ENCODE measurements at regions not wholly inside any gene's neighbourhood (a gene's known extent, or its start where the extent isn't known, plus 50 kb on each side); places are given as distances from the start of the nearest gene placed in this dataset.
"Not testable (repeated sequence)": the region's sequence is repeated elsewhere in the genome, so short reads cannot be mapped to it uniquely, and the experiment has no call there.

DNA sequence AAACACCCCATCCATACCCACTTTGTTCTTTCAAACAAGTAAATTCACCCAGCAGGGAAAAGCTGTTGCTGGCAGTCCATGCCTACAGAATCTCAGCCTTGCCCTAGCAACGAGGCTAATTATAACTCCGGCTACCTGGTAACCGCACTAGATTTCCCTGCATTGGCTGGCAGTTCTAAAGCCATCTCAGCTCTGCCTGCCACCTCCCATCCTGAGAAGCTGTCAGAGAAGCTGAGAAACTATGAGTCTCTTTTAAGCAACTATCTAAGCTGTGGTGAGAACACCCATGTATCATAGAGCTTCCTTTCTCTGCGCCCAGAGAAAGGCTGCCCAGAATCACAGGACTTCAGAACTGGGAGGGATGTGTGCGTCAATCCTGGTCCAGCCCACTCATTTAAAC is 126.5 kb upstream of the NBPF9 start:
- not testable (repeated sequence) for DNase-seq (ENCODE audit: low read depth in 2 of 2)

GRCh38 chr1:149234926-149235914 is 131.9 kb upstream of the NBPF9 start:
- DNase-seq (ENCODE audit: low read depth in 2 of 2) = not testable (repeated sequence)

DNA sequence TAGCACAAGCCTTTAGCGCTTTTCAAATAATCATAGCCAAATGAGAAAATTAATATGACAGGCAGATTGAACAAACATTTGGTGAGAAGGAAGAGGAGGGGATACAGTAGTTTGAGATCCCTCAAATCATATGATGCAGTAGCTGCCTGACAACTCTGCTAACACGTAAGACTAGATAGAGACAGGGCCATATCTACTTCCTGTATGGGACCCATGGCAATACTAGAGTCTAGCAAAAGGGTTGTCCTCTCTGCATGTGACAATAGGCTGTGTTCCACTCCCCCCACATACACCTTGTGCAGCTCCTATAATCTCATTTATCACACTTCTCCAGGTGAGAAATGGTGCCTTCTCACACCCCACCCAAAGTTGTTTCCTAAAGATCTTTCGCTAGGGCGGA is 134.2 kb upstream of the NBPF9 start:
- DNase-seq (ENCODE audit: low read depth in 2 of 2) = not testable (repeated sequence)

DNA sequence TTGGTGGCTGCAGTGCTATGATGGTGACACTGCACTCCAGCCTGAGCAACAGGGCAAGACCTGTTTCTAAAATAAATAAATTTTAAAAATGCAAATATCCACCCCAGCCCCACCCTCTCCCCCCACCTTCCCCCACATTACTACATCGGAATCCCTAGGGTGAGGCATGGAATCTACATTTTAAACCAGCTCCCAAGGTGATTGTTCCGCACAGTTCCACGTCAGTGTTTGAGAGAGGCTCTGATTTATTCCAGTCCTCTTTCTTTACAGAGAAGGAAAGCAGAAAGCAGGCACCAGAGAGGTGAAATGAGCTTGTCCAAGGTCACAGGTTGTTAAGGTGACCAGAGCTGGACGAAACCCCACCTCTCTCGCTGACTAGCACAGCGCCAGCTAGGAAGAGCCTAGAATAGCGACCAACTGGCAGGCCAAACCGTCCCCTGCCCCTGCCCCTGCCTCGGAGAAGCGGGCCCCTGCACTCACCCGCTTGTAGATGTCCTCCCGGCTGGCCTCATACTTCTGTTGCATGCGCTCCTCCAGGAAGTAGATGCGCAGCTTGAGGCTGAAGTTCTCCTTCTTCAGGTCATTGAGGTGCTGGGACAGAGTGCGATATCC is 136.7 kb upstream of the NBPF9 start:
- DNase-seq (ENCODE audit: low read depth in 2 of 2) = not testable (repeated sequence)

DNA sequence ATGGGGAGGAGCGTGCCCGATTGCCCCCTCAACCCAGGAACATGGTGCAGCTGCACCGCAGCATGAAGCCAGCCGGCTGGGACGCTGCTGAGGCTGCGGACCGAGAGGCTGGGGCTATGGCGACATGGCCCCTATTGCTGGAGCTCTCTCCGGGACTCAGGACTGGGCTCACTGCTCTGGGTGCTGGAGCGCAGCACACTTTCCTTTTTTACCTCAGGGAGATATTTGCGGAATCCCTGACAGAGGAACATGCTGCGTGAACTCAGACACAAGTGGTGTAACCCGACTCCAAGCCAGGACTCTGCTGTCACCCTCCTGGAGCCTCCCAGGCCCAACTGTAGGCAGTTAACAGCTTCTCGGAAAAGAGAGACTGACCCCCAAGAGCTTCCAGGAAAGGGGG is 137.2 kb upstream of the NBPF9 start:
- DNase-seq (ENCODE audit: low read depth in 2 of 2) = not testable (repeated sequence)

DNA sequence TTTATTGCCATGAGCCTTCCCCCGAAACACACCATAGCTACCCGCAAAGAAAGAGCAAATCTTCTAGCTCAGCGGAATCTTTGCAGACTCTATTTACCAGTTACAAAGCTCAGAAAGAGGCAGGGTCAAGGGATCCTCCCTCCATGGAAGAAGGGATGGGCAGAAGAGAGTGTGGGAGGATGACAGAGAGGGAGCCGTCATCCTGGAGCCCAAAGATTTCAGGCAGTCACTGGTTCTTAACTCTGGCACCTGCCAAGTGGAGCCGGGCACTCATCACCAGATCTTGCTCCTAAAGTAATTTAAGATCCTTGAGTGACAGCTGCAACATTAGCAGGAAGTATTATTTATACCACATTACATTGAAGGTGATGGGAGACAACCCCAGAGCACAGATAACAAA is 137.9 kb upstream of the NBPF9 start:
- not testable (repeated sequence) for DNase-seq (ENCODE audit: low read depth in 2 of 2)

DNA sequence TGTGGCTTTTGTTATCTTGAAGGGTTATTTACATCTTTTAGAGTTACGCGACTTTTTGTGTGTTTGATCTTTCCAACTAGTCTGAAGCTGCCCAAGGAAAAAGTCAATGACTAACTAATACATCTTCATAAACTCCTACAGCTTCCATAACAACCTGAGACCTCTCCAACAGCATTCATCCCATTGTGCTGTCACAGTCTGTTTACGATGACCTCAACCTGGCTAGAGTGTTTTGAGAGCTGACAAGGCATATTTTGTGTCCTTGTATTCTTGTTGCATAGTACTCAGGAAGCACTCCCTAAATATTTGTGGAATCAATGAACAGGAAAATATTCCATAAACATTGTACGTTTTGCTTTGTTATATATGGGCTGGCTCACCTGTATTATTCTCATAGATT is 140.2 kb upstream of the NBPF9 start:
- DNase-seq (ENCODE audit: low read depth in 2 of 2) = not testable (repeated sequence)

DNA sequence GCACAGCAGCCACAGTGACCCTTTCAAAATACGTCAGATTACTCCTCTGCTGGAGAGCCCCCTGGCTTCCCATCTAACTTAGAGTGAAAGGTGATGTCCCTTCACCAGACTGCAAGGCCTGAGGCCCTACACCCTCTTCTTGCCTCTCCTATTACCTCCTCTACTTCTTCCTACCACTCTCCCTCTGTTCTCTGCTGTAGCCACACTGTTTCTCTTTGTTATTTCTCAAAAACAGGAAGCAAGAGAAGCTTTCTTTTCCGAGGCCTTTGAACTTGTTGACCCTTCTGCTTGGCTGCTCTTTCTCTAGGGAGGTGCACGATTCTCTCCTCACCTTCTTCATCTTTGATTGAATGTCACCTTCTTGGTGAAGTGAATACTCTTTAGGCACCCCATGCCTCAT is 141.3 kb upstream of the NBPF9 start:
- DNase-seq (ENCODE audit: low read depth in 2 of 2) = not testable (repeated sequence)

- DNase-seq (ENCODE audit: low read depth in 2 of 2) = not testable (repeated sequence)
Observed at GRCh38 chr1:149246212-149246611, 142.9 kb upstream of the NBPF9 start.

GRCh38 chr1:149248610-149249009 is 145.3 kb upstream of the NBPF9 start:
- DNase-seq (ENCODE audit: low read depth in 2 of 2) = not testable (repeated sequence)

- not testable (repeated sequence) for DNase-seq (ENCODE audit: low read depth in 2 of 2)
Observed at GRCh38 chr1:149249850-149250467, 146.6 kb upstream of the NBPF9 start.

GRCh38 chr1:149254894-149255847 is 151.8 kb upstream of the NBPF9 start:
- DNase-seq (ENCODE audit: low read depth in 2 of 2) = not testable (repeated sequence)

GRCh38 chr1:149260284-149260683 is 156.9 kb upstream of the NBPF9 start:
- DNase-seq (ENCODE audit: low read depth in 2 of 2) = not testable (repeated sequence)

DNA sequence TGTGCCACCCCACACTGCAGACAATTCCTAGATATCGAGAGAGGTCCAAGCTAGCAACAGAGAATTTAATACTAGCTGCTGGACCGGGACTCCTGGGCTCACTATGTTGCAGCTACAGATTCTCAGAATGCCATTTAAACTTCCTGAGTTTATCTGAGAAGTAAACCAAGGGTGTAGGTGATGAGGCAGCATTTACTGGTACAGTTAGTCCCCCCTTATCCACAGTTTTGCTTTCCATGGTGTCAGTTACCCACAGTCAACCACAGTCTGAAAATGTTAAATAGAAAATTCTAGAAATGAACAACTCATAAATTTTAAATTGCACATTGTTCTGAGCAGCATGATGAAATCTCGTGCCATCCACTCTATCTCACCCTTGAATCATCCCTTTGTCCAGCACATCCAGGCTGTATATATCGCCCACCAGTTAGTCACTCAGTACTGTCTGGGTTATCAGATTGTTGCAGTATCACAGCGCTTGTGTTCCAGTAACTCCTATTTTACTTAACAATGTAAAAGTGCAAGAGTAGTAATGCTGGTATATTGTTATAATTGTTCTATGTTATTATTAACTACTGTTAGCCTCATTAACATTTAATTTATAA is 157.5 kb upstream of the NBPF9 start:
- not testable (repeated sequence) for DNase-seq (ENCODE audit: low read depth in 2 of 2)

DNA sequence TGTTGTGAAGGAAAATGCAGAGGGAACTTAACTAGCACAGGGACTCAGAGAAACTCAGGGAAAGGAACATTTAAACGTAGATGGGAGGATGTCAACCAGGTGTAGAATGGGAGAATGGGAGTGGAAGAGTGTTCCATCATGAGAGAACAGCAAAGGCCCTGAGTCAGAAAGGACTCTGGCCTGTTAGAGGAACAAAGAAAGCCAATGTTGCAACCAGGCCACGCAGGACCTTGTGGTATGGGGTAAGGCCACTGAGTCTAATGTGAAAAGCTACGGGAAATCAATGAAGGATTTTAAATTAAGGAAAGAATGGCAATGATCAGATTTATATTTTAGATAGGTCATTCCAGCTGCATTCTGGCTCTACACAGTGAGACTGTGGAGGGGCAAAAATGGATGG is 163.9 kb upstream of the NBPF9 start:
- DNase-seq (ENCODE audit: low read depth in 2 of 2) = not testable (repeated sequence)

DNA sequence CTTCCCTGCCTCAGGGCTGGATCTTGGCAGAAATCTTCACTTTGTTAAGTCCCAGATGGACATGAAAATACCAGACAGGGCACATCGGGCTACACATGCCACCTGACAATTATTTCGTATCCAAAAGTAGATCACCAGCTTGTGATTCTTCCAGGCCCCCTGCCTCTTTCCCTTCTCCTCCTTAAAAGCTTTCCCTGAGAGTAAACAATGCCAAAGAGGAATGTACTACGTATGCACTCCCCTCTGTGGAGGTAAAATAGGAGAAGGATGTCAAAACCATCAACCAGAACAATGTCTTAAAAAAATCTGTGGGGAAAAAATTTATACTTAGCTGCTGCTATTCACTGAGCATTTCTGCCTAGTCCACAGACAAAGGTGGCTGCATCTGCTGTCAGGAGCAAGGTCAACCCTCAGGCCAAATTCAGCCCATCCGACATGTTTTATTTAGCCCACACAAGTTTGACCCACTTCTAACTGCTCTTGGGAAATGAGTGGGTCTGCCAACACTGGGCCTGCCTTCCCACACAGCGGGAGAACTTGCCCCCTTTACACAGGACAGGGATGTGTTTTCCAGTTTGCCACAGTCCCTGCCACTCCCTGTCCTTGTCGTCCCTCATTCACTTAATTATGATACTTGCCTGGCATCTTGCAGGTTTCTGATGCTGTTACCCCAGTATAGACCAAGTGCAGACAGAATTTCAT is 165.8 kb upstream of the NBPF9 start:
- DNase-seq (ENCODE audit: low read depth in 2 of 2) = not testable (repeated sequence)

- not testable (repeated sequence) for DNase-seq (ENCODE audit: low read depth in 2 of 2)
Observed at GRCh38 chr1:149269833-149270232, 166.5 kb upstream of the NBPF9 start.

DNA sequence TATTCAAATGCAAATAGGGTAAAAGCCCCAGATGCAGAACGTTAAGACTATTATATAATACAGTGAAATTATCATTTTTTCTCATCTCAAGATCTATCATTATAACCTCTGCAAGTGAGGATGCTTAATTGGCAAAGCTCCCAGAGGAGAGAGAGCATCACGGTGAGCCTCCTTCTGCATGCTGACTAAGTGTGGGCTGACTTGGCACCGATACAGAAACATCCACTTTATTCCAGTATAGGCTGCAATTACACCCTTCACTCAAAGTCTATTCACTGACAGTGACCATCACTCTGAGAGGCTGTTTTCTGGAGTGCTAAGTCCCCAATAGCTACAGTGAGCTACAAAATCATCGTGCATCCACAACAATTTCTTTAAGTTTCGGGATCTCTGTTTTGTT is 171.1 kb upstream of the NBPF9 start:
- not testable (repeated sequence) for DNase-seq (ENCODE audit: low read depth in 2 of 2)

DNA sequence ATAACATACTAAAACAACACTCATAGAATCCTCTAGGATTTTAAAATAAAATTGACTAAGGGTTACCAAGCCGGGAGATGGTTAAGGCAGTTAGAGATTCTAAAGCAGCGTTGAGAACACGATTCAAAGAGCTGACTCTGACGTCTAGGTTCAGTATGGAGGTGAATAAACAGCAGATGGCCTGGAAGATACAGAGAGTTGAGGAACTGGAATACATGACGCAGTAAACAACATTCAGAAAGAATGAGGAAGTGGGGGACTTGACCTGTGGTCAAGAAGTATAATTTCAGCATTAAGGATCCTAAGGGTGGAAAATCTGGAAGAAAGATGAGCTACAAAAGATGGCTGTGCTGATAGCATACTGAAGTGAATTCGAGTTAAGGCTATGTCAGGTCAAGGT is 172.5 kb upstream of the NBPF9 start:
- not testable (repeated sequence) for DNase-seq (ENCODE audit: low read depth in 2 of 2)

- DNase-seq (ENCODE audit: low read depth in 2 of 2) = not testable (repeated sequence)
Observed at GRCh38 chr1:149276496-149276895, 173.1 kb upstream of the NBPF9 start.
